ENCODE measurements at regions not wholly inside any gene's neighbourhood (a gene's known extent, or its start where the extent isn't known, plus 50 kb on each side); places are given as distances from the start of the nearest gene placed in this dataset.

DNA sequence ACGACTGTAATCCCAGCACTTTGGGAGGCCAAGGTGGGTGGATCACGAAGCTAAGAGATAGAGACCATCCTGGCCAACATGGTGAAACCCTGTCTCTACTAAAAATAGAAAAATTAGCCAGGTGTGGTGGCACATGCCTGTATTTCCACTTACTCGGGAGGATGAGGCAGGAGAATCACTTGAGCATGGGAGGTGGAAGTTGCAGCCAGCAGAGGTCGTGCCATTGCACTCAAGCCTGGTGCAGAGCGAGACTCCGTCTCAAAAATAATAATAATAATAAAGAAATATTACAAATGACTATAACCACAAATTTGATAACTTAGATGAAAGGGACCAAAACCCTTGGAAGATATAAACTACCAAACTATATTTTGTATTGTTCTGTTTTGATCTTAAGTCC lies 226.3 kb upstream of the GULP1 start:
- DNase-seq (ENCODE audit: low spot score): no peak
- Histone ChIP-seq H3K36me3 (no peaks in the 10 kb centered on the region), H3K27me3 (replicated peaks; ENCODE audit: insufficient read depth) (no peaks in the 10 kb centered on the region), H3K9me3 (no peaks in the 10 kb centered on the region), H3K4me1 (replicated peaks) (no peaks in the 10 kb centered on the region), H3K4me3 (no peak overlapping the region), H3K27ac (no peak overlapping the region)
- 89% methylated on average over 6 of the region's 6 CpGs for WGBS
- intact Hi-C loops (cut with DNase I): no loop called here
- TF ChIP-seq, protein P1, sequence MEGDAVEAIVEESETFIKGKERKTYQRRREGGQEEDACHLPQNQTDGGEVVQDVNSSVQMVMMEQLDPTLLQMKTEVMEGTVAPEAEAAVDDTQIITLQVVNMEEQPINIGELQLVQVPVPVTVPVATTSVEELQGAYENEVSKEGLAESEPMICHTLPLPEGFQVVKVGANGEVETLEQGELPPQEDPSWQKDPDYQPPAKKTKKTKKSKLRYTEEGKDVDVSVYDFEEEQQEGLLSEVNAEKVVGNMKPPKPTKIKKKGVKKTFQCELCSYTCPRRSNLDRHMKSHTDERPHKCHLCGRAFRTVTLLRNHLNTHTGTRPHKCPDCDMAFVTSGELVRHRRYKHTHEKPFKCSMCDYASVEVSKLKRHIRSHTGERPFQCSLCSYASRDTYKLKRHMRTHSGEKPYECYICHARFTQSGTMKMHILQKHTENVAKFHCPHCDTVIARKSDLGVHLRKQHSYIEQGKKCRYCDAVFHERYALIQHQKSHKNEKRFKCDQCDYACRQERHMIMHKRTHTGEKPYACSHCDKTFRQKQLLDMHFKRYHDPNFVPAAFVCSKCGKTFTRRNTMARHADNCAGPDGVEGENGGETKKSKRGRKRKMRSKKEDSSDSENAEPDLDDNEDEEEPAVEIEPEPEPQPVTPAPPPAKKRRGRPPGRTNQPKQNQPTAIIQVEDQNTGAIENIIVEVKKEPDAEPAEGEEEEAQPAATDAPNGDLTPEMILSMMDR (IDR thresholded peaks at IDR 0.05): no peak
- TF ChIP-seq POLR2A (IDR thresholded peaks at IDR 0.05) (no peak), POLR2AphosphoS5 (IDR thresholded peaks at IDR 0.05) (no peak)

DNA sequence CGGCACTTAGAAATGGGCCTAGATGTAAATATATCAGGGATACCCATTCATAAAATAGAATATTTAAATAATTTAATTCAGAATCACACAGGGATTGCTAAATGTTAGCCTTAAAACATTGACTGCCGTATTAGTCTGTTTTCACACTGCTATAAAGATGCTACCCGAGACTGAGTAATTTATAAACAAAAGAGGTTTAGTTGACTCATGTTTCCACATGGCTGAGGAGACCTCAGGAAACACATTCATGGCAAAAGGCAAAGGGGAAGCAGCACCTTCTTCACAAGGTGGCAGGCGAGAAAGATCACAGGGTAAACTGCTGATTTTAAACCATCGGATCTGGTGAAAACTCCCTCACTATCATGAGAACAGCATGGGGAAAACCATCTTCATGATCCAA lies 223.6 kb upstream of the GULP1 start:
- intact Hi-C loops (cut with DNase I): no loop called here
- 52% methylated on average over 5 of the region's 5 CpGs for WGBS
- TF ChIP-seq POLR2A (IDR thresholded peaks at IDR 0.05) (no peak), POLR2AphosphoS5 (IDR thresholded peaks at IDR 0.05) (no peak)
- TF ChIP-seq, protein P1 (IDR thresholded peaks at IDR 0.05): no peak
- no peak overlapping the region for H3K27ac ChIP-seq
- no peak overlapping the region for H3K4me3 ChIP-seq
- no peak for DNase-seq (ENCODE audit: low spot score)
- H3K36me3 ChIP-seq: no peaks in the 10 kb centered on the region
- no peaks in the 10 kb centered on the region for H3K27me3 ChIP-seq (replicated peaks; ENCODE audit: insufficient read depth)
- no peaks in the 10 kb centered on the region for H3K4me1 ChIP-seq (replicated peaks)
- no peaks in the 10 kb centered on the region for H3K9me3 ChIP-seq

GRCh38 chr2:188076149-188077056 lies 215.3 kb upstream of the GULP1 start:
- H3K4me1 ChIP-seq (replicated peaks): no peaks in the 10 kb centered on the region
- 67% methylated on average over 2 of the region's 2 CpGs for WGBS
- H3K27ac ChIP-seq: no peak overlapping the region
- H3K27me3 ChIP-seq (replicated peaks; ENCODE audit: insufficient read depth): no peaks in the 10 kb centered on the region
- no peaks in the 10 kb centered on the region for H3K9me3 ChIP-seq
- intact Hi-C loops (cut with DNase I): no loop called here
- H3K4me3 ChIP-seq: no peak overlapping the region
- TF ChIP-seq, protein P1 (IDR thresholded peaks at IDR 0.05): no peak
- TF ChIP-seq POLR2A (IDR thresholded peaks at IDR 0.05) (no peak), POLR2AphosphoS5 (IDR thresholded peaks at IDR 0.05) (no peak)
- no peaks in the 10 kb centered on the region for H3K36me3 ChIP-seq
- no peak for DNase-seq (ENCODE audit: low spot score)

DNA sequence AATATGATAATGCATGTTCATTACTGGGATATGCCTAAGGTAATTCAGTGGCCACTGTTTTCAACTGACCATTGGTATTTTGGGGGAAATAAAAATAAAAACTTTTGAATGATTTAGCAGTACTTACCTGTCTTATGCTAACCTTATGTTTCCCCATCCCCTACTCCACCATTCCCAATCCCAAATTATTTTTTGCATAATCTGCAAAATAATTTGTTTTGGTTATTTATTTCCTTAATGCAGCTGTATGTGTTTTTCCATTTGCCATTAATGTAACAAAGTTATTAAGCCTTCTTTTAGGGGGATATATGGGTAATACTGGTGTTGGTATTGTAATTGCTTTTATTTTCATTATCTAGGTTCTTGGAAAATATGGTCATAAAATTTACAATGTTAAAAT lies 213.9 kb upstream of the GULP1 start:
- H3K36me3 ChIP-seq: no peaks in the 10 kb centered on the region
- no peak for DNase-seq (ENCODE audit: low spot score)
- H3K27ac ChIP-seq: no peak overlapping the region
- H3K4me1 ChIP-seq (replicated peaks): no peaks in the 10 kb centered on the region
- no peak overlapping the region for H3K4me3 ChIP-seq
- no peaks in the 10 kb centered on the region for H3K9me3 ChIP-seq
- TF ChIP-seq POLR2AphosphoS5 (IDR thresholded peaks at IDR 0.05) (no peak), POLR2A (IDR thresholded peaks at IDR 0.05) (no peak)
- TF ChIP-seq, protein P1 (IDR thresholded peaks at IDR 0.05): no peak
- intact Hi-C loops (cut with DNase I): no loop called here
- no peaks in the 10 kb centered on the region for H3K27me3 ChIP-seq (replicated peaks; ENCODE audit: insufficient read depth)

- no peak for DNase-seq (ENCODE audit: low spot score)
- TF ChIP-seq POLR2AphosphoS5 (IDR thresholded peaks at IDR 0.05) (no peak), POLR2A (IDR thresholded peaks at IDR 0.05) (no peak)
- TF ChIP-seq, protein P1 (IDR thresholded peaks at IDR 0.05): no peak
- no peak overlapping the region for H3K27ac ChIP-seq
- H3K4me3 ChIP-seq: no peak overlapping the region
- no peaks in the 10 kb centered on the region for H3K4me1 ChIP-seq (replicated peaks)
- no peaks in the 10 kb centered on the region for H3K27me3 ChIP-seq (replicated peaks; ENCODE audit: insufficient read depth)
- 52% methylated on average over 4 of the region's 4 CpGs for WGBS
- H3K36me3 ChIP-seq: no peaks in the 10 kb centered on the region
- H3K9me3 ChIP-seq: no peaks in the 10 kb centered on the region
- intact Hi-C loops (cut with DNase I): no loop called here
These were observed 213.1 kb upstream of the GULP1 start for GRCh38 chr2:188078534-188078933.
